H9 (cell line): ENCODE measurements at regions not wholly inside any gene's neighbourhood (a gene's known extent, or its start where the extent isn't known, plus 50 kb on each side); places are given as distances from the start of the nearest gene placed in this dataset.
A peak's percentile ranks its signal among the peaks of the same experiment; 100 is the strongest.

Experiments used
- DNase-seq: peaks from one replicate; pipeline ENCODE4 v3.0.0-alpha.2; 2017
- H2AFZ ChIP-seq: one replicate; pipeline ENCODE4 v1.6.1; 2013; ENCODE audit warnings: mild to moderate bottlenecking, low read length, control low read depth, moderate library complexity
- H2AK5ac ChIP-seq: 2 replicates; pipeline ENCODE4 v1.6.1; 2013; ENCODE audit warnings: low read length, control low read depth, mixed read lengths; ENCODE audit not compliant: insufficient read length
- H2BK120ac ChIP-seq: one replicate; pipeline ENCODE4 v1.6.1; 2013; ENCODE audit warnings: low read depth, mild to moderate bottlenecking, low read length, control low read depth, inconsistent platforms; ENCODE audit not compliant: poor library complexity, severe bottlenecking
- H2BK12ac ChIP-seq: 2 replicates; pipeline ENCODE4 v1.6.1; 2013; ENCODE audit warnings: low read length, control low read depth, mixed read lengths, low read depth; ENCODE audit not compliant: insufficient read length
- H2BK15ac ChIP-seq: 2 replicates; pipeline ENCODE4 v1.6.1; 2013; ENCODE audit warnings: low read depth, low read length, control low read depth
- H2BK20ac ChIP-seq: one replicate; pipeline ENCODE4 v1.6.1; 2013; ENCODE audit warnings: low read depth, mild to moderate bottlenecking, low read length, control low read depth, inconsistent platforms; ENCODE audit not compliant: poor library complexity, severe bottlenecking
- H2BK5ac ChIP-seq: 2 replicates; pipeline ENCODE4 v1.6.1; 2013; ENCODE audit warnings: low read length, control low read depth, mixed read lengths; ENCODE audit not compliant: insufficient read length
- H3K14ac ChIP-seq: 2 replicates; pipeline ENCODE4 v1.6.1; 2013; ENCODE audit warnings: low read length, control low read depth; ENCODE audit not compliant: insufficient read depth
- H3K18ac ChIP-seq: 2 replicates; pipeline ENCODE4 v1.6.1; 2013; ENCODE audit warnings: low read depth, mild to moderate bottlenecking, mixed read lengths, low read length, control low read depth; ENCODE audit not compliant: insufficient read length
- H3K23ac ChIP-seq: 2 replicates; pipeline ENCODE4 v1.6.1; 2013; ENCODE audit warnings: low read length, control low read depth, mixed read lengths, low read depth; ENCODE audit not compliant: insufficient read length
- H3K23me2 ChIP-seq: 2 replicates; pipeline ENCODE4 v1.6.1; 2013; ENCODE audit warnings: low read depth, mild to moderate bottlenecking, mixed read lengths, low read length, control low read depth; ENCODE audit not compliant: insufficient read length, poor library complexity, severe bottlenecking
- H3K27ac ChIP-seq: 2 replicates; pipeline ENCODE4 v1.5.1; 2013; ENCODE audit warnings: low read length, control low read depth, mixed read lengths, low read depth; ENCODE audit not compliant: insufficient read length
- H3K27me3 ChIP-seq: 2 replicates; pipeline ENCODE4 v1.6.1; 2013; ENCODE audit warnings: low read length, control low read depth, inconsistent platforms; ENCODE audit not compliant: insufficient read depth
- H3K4ac ChIP-seq: 2 replicates; pipeline ENCODE4 v1.6.1; 2013; ENCODE audit warnings: low read depth, mild to moderate bottlenecking, control low read depth, inconsistent platforms, low read length, moderate library complexity
- H3K4me1 ChIP-seq: 2 replicates; pipeline ENCODE4 v1.6.1; 2013; ENCODE audit warnings: low read length, control low read depth, inconsistent platforms; ENCODE audit not compliant: insufficient read depth
- H3K4me2 ChIP-seq: 2 replicates; pipeline ENCODE4 v1.6.1; 2013; ENCODE audit warnings: low read length, control low read depth, mixed read lengths; ENCODE audit not compliant: insufficient read length, insufficient read depth
- H3K56ac ChIP-seq: 2 replicates; pipeline ENCODE4 v1.6.1; 2013; ENCODE audit warnings: low read depth, mild to moderate bottlenecking, mixed read lengths, low read length, control low read depth; ENCODE audit not compliant: insufficient read length
- H3K79me1 ChIP-seq: 2 replicates; pipeline ENCODE4 v1.6.1; 2013; ENCODE audit warnings: low read depth, mild to moderate bottlenecking, moderate library complexity, low read length, control low read depth, inconsistent platforms; ENCODE audit not compliant: insufficient read depth, poor library complexity, severe bottlenecking
- H3K79me2 ChIP-seq: 2 replicates; pipeline ENCODE4 v1.6.1; 2013; ENCODE audit warnings: low read length, control low read depth, inconsistent platforms; ENCODE audit not compliant: insufficient read depth
- H3K9ac ChIP-seq: 2 replicates; pipeline ENCODE4 v1.6.1; 2013; ENCODE audit warnings: low read length, control low read depth, mixed read lengths; ENCODE audit not compliant: insufficient read length; ENCODE audit errors: extremely low read depth
- H3K9me3 ChIP-seq: one replicate; pipeline ENCODE4 v1.6.1; 2013; ENCODE audit warnings: low read depth, low read length, inconsistent platforms; ENCODE audit not compliant: control insufficient read depth
- H3T11ph ChIP-seq: one replicate; pipeline ENCODE4 v1.6.1; 2013; ENCODE audit warnings: mild to moderate bottlenecking, low read length, control low read depth, inconsistent platforms
- H4K20me1 ChIP-seq: one replicate; pipeline ENCODE4 v1.6.1; 2013; ENCODE audit not compliant: control insufficient read depth, insufficient read length, insufficient read depth
- H4K5ac ChIP-seq: 2 replicates; pipeline ENCODE4 v1.6.1; 2013; ENCODE audit warnings: low read depth, mild to moderate bottlenecking, mixed read lengths, low read length, control low read depth; ENCODE audit not compliant: insufficient read length
- H4K8ac ChIP-seq: replicated peaks from 2 replicates; pipeline ENCODE4 v1.6.1; 2013; ENCODE audit warnings: low read length, control low read depth, mixed read lengths, low read depth; ENCODE audit not compliant: insufficient read length
- H4K91ac ChIP-seq: 2 replicates; pipeline ENCODE4 v1.6.1; 2013; ENCODE audit warnings: low read depth, mild to moderate bottlenecking, moderate library complexity, mixed read lengths, low read length, control low read depth; ENCODE audit not compliant: insufficient read length
- H3K27ac Mint-ChIP-seq, 3 experiments: 2 replicates in 2 of 3; 3 replicates in 1 of 3; pipeline ENCODE4 v1.8.0; 2020 to 2021; ENCODE audit warnings: mixed read lengths in 3 of 3, mild to moderate bottlenecking in 1 of 3, moderate library complexity in 1 of 3
- H3K27me3 Mint-ChIP-seq: 2 replicates; pipeline ENCODE4 v1.8.0; 2021; ENCODE audit warnings: low read depth, mild to moderate bottlenecking, moderate library complexity, mixed read lengths
- H3K36me3 Mint-ChIP-seq, 3 experiments: 2 replicates in 2 of 3; 3 replicates in 1 of 3; pipeline ENCODE4 v1.8.0; 2020 to 2021; ENCODE audit warnings: low read depth in 3 of 3, mixed read lengths in 3 of 3; ENCODE audit not compliant: insufficient read depth in 1 of 3
- H3K4me1 Mint-ChIP-seq, 2 experiments: 2 replicates each; pipeline ENCODE4 v1.8.0; 2020; ENCODE audit warnings: mixed read lengths in 2 of 2
- H3K4me3 Mint-ChIP-seq, 2 experiments: 2 replicates in 1 of 2; 3 replicates in 1 of 2; pipeline ENCODE4 v1.8.0; 2020 to 2021; ENCODE audit warnings: mild to moderate bottlenecking in 2 of 2, mixed read lengths in 2 of 2, moderate library complexity in 1 of 2
- H3K9me3 Mint-ChIP-seq, 2 experiments: 2 replicates in 1 of 2; 3 replicates in 1 of 2; pipeline ENCODE4 v1.8.0; 2020; ENCODE audit warnings: mild to moderate bottlenecking in 2 of 2, mixed read lengths in 2 of 2, moderate library complexity in 1 of 2
- CTCF ChIP-seq: fragments of 200-600 bp; sonication (generic); conservative IDR thresholded peaks from 3 replicates; pipeline ENCODE4 v1.8.0; 2021; ENCODE audit warnings: antibody characterized with exemption, mild to moderate bottlenecking
- WGBS: extraction: QIAGEN DNeasy Blood & Tissue Kit; methylation state at CpG from one replicate; pipeline ENCODE4 v1.1.7; 2013; ENCODE audit warnings: missing lambda C conversion rate, low lambda C conversion rate, mixed read lengths; ENCODE audit not compliant: insufficient read length; ENCODE audit errors: extremely low coverage; 5-methylcytosine and 5-hydroxymethylcytosine counted together

DNA sequence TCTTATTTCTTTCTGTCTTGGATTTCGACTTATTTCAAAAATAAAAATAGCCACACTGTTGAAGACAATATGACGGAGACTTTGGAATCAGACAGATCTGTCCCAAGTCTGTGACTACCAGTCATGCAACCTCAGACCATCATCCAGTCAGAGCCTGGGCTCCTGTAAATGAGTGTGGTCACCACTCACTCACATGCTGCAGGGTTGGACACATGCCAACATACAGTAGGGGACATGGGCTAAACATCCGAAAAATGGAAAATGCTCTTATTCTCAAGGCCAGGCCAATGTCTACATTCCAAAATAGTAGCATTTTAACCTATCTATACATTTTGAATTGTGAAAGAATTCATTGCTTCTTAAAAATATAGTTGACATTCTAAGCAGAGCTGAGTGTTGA, 75.5 kb upstream of the EDNRB start:
- no peak for DNase-seq
- Histone ChIP-seq H3K23me2 (no peaks in the 10 kb centered on the region), H3K18ac (no peak overlapping the region), H3T11ph (no peak overlapping the region), H3K27me3 (no peaks in the 10 kb centered on the region), H2BK20ac (no peak overlapping the region), H2BK15ac (no peak overlapping the region), H3K79me1 (no peaks in the 10 kb centered on the region), H3K56ac (no peak overlapping the region), H2BK5ac (no peak overlapping the region), H2BK120ac (no peak overlapping the region), H3K4me2 (no peak overlapping the region), H3K23ac (no peak overlapping the region), H3K4me1 (no peaks in the 10 kb centered on the region), H4K91ac (no peak overlapping the region), H3K9me3 (no peaks in the 10 kb centered on the region), H3K4ac (no peak overlapping the region), H3K27ac (no peak overlapping the region), H2AFZ (no peak overlapping the region), H2AK5ac (no peak overlapping the region), H3K9ac (no peak overlapping the region), H3K79me2 (no peaks in the 10 kb centered on the region), H4K5ac (no peak overlapping the region), H4K8ac (no peak overlapping the region), H3K14ac (no peak overlapping the region), H2BK12ac (no peak overlapping the region), H4K20me1 (no peaks in the 10 kb centered on the region)
- Mint-ChIP-seq H3K4me1 (peaks cover 4 to 5% of the 10 kb centered on the region in 2 experiments; a peak in 3 of 4 replicates), H3K4me3 (no peak overlapping the region), H3K9me3 (peaks cover 7 to 15% of the 10 kb centered on the region in 2 experiments), H3K27ac (peak overlapping the region in 1 of 3 experiments; percentile 29; a peak in 1 of 7 replicates), H3K36me3 (peaks cover 0 to 14% (median 6%) of the 10 kb centered on the region in 3 experiments; a peak in 4 of 7 replicates), H3K27me3 (no peaks in the 10 kb centered on the region)
- no CpG with 5 or more reads among the region's 3 CpGs for WGBS
- no peak for TF ChIP-seq CTCF
